ENCODE measurements at regions not wholly inside any gene's neighbourhood (a gene's known extent, or its start where the extent isn't known, plus 50 kb on each side); places are given as distances from the start of the nearest gene placed in this dataset.
A peak's percentile ranks its signal among the peaks of the same experiment; 100 is the strongest.

- DNase-seq, result no peak
These were observed 68.0 kb upstream of the FREM2 start for GRCh38 chr13:38618881-38619280.

- no peak for DNase-seq
These were observed 66.0 kb upstream of the FREM2 start for GRCh38 chr13:38620876-38621275.

GRCh38 chr13:38624822-38625221 is 62.1 kb upstream of the FREM2 start:
- peak; percentile 10 for DNase-seq

GRCh38 chr13:38628554-38628953 is 58.3 kb upstream of the FREM2 start:
- DNase-seq, result no peak

- no peak for DNase-seq
These were observed 56.1 kb upstream of the FREM2 start for GRCh38 chr13:38630780-38631179.

- no peak for DNase-seq
These were observed 51.8 kb upstream of the FREM2 start for GRCh38 chr13:38635030-38635429.

- DNase-seq, result no peak
These were observed 50.8 kb upstream of the FREM2 start for GRCh38 chr13:38636073-38636472.

- no peak for DNase-seq
These were observed 50.1 kb upstream of the FREM2 start for GRCh38 chr13:38636761-38637160.

Data from NCI-H1048 (cell line).